PFSK-1 (cell line): ENCODE measurements at regions not wholly inside any gene's neighbourhood (a gene's known extent, or its start where the extent isn't known, plus 50 kb on each side); places are given as distances from the start of the nearest gene placed in this dataset.

Experiments used
- POLR2AphosphoS5 ChIP-seq: IDR thresholded peaks from 2 replicates; pipeline ENCODE4 v1.6.1; 2012; ENCODE audit warnings: low read depth, mild to moderate bottlenecking, control low read depth, low read length, moderate library complexity
- SIN3A ChIP-seq: IDR thresholded peaks from 2 replicates; pipeline ENCODE4 v1.6.1; 2012; ENCODE audit warnings: mild to moderate bottlenecking, low read length, moderate library complexity, borderline replicate concordance; ENCODE audit not compliant: insufficient read depth
- TAF1 ChIP-seq: IDR thresholded peaks from 2 replicates; pipeline ENCODE4 v1.6.1; 2012; ENCODE audit warnings: low read length, control low read depth, borderline replicate concordance; ENCODE audit not compliant: insufficient read depth
- TF ChIP-seq, protein P1 (sequence below), 2 experiments: IDR thresholded peaks; 2 replicates each; pipeline versions ENCODE4 v1.6.1 to v1.8.0; 2011 to 2012; ENCODE audit warnings: low read depth in 2 of 2, low read length in 2 of 2, control low read depth in 1 of 2, inconsistent platforms in 1 of 2, mild to moderate bottlenecking in 1 of 2, moderate library complexity in 1 of 2; ENCODE audit not compliant: insufficient read depth in 1 of 2

DNA sequence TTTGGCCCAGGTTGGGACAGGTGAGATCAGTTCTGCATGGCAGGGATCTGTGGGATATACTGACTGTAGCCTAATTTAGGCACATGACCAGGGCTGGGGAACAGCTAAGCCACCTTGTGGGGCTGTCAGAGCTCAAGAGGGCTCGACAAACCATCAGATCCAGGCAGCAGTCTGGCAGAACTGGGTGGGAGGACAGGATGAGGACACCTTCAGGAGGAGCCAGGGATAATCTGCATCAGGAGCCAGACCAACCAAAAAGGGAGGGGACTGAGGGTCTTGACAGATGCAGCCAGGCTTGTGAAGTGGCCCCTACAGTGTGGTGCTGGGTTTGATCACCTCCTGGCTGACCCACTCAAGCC is 123.4 kb downstream of the MAFB start:
- TF ChIP-seq POLR2AphosphoS5: no peak
- TF ChIP-seq TAF1: no peak
- TF ChIP-seq, protein P1, sequence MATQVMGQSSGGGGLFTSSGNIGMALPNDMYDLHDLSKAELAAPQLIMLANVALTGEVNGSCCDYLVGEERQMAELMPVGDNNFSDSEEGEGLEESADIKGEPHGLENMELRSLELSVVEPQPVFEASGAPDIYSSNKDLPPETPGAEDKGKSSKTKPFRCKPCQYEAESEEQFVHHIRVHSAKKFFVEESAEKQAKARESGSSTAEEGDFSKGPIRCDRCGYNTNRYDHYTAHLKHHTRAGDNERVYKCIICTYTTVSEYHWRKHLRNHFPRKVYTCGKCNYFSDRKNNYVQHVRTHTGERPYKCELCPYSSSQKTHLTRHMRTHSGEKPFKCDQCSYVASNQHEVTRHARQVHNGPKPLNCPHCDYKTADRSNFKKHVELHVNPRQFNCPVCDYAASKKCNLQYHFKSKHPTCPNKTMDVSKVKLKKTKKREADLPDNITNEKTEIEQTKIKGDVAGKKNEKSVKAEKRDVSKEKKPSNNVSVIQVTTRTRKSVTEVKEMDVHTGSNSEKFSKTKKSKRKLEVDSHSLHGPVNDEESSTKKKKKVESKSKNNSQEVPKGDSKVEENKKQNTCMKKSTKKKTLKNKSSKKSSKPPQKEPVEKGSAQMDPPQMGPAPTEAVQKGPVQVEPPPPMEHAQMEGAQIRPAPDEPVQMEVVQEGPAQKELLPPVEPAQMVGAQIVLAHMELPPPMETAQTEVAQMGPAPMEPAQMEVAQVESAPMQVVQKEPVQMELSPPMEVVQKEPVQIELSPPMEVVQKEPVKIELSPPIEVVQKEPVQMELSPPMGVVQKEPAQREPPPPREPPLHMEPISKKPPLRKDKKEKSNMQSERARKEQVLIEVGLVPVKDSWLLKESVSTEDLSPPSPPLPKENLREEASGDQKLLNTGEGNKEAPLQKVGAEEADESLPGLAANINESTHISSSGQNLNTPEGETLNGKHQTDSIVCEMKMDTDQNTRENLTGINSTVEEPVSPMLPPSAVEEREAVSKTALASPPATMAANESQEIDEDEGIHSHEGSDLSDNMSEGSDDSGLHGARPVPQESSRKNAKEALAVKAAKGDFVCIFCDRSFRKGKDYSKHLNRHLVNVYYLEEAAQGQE (IDR thresholded peaks at IDR 0.05; ENCODE audit: insufficient read depth in 1 of 2, low read depth in 2 of 2, low read length in 2 of 2): no peak
- no peak for TF ChIP-seq SIN3A
